ENCODE measurements at regions not wholly inside any gene's neighbourhood (a gene's known extent, or its start where the extent isn't known, plus 50 kb on each side); places are given as distances from the start of the nearest gene placed in this dataset.

- no peaks in the 10 kb centered on the region for H3K9me3 ChIP-seq (ENCODE audit: low read depth)
- TF ChIP-seq EZH2 (IDR thresholded peaks at IDR 0.05; ENCODE audit: borderline replicate concordance), result no peak
- no peak for TF ChIP-seq CTCF (IDR thresholded peaks at IDR 0.05; ENCODE audit: poor library complexity)
- no peak for TF ChIP-seq EZH2phosphoT487 (IDR thresholded peaks at IDR 0.05; ENCODE audit: low read depth, severe bottlenecking, unreplicated experiment)
- no peak overlapping the region for H2AFZ ChIP-seq
- no peak overlapping the region for H3K4me2 ChIP-seq
- no peaks in the 10 kb centered on the region for H3K79me2 ChIP-seq
- H3K9me2 ChIP-seq (replicated peaks; ENCODE audit: insufficient read depth), result no peaks in the 10 kb centered on the region
- no peaks in the 10 kb centered on the region for H3K36me3 ChIP-seq (replicated peaks; ENCODE audit: insufficient read depth, low read depth)
- no peaks in the 10 kb centered on the region for H3K27me3 ChIP-seq
- DNase-seq (ENCODE audit: low spot score), result no peak
- 97% methylated on average over 1 of the region's 1 CpG for WGBS (ENCODE audit: low lambda C conversion rate, missing lambda C conversion rate)
- H3K4me3 ChIP-seq, result no peak overlapping the region
- no peaks in the 10 kb centered on the region for H3K4me1 ChIP-seq (ENCODE audit: insufficient read depth)
- H4K20me1 ChIP-seq (ENCODE audit: insufficient read depth, poor library complexity, severe bottlenecking), result no peaks in the 10 kb centered on the region
- no peak overlapping the region for H3K27ac ChIP-seq
These were observed 293.8 kb upstream of the FBXL7 start for GRCh38 chr5:15206133-15206532.

- TF ChIP-seq CTCF (IDR thresholded peaks at IDR 0.05; ENCODE audit: poor library complexity), result no peak
- TF ChIP-seq EZH2phosphoT487 (IDR thresholded peaks at IDR 0.05; ENCODE audit: low read depth, severe bottlenecking, unreplicated experiment), result no peak
- no peak for TF ChIP-seq EZH2 (IDR thresholded peaks at IDR 0.05; ENCODE audit: borderline replicate concordance)
- WGBS (ENCODE audit: low lambda C conversion rate, missing lambda C conversion rate), result 94% methylated on average over 1 of the region's 1 CpG
- no peaks in the 10 kb centered on the region for H3K9me3 ChIP-seq (ENCODE audit: low read depth)
- H3K27ac ChIP-seq, result no peak overlapping the region
- DNase-seq (ENCODE audit: low spot score), result no peak
- H3K9me2 ChIP-seq (replicated peaks; ENCODE audit: insufficient read depth), result no peaks in the 10 kb centered on the region
- H3K4me1 ChIP-seq (ENCODE audit: insufficient read depth), result no peaks in the 10 kb centered on the region
- no peaks in the 10 kb centered on the region for H4K20me1 ChIP-seq (ENCODE audit: insufficient read depth, poor library complexity, severe bottlenecking)
- no peak overlapping the region for H2AFZ ChIP-seq
- no peaks in the 10 kb centered on the region for H3K79me2 ChIP-seq
- no peak overlapping the region for H3K4me2 ChIP-seq
- no peaks in the 10 kb centered on the region for H3K36me3 ChIP-seq (replicated peaks; ENCODE audit: insufficient read depth, low read depth)
- no peak overlapping the region for H3K4me3 ChIP-seq
- H3K27me3 ChIP-seq, result no peaks in the 10 kb centered on the region
These were observed 296.6 kb upstream of the FBXL7 start for GRCh38 chr5:15203376-15203775.

- no peaks in the 10 kb centered on the region for H3K9me2 ChIP-seq (replicated peaks; ENCODE audit: insufficient read depth)
- H3K27me3 ChIP-seq, result no peaks in the 10 kb centered on the region
- no peak overlapping the region for H3K27ac ChIP-seq
- no peaks in the 10 kb centered on the region for H3K4me1 ChIP-seq (ENCODE audit: insufficient read depth)
- no peaks in the 10 kb centered on the region for H3K9me3 ChIP-seq (ENCODE audit: low read depth)
- H3K36me3 ChIP-seq (replicated peaks; ENCODE audit: insufficient read depth, low read depth), result no peaks in the 10 kb centered on the region
- no peaks in the 10 kb centered on the region for H3K79me2 ChIP-seq
- H4K20me1 ChIP-seq (ENCODE audit: insufficient read depth, poor library complexity, severe bottlenecking), result no peaks in the 10 kb centered on the region
- TF ChIP-seq CTCF (IDR thresholded peaks at IDR 0.05; ENCODE audit: poor library complexity), result no peak
- TF ChIP-seq EZH2phosphoT487 (IDR thresholded peaks at IDR 0.05; ENCODE audit: low read depth, severe bottlenecking, unreplicated experiment), result no peak
- TF ChIP-seq EZH2 (IDR thresholded peaks at IDR 0.05; ENCODE audit: borderline replicate concordance), result no peak
- H2AFZ ChIP-seq, result no peak overlapping the region
- H3K4me3 ChIP-seq, result no peak overlapping the region
- DNase-seq (ENCODE audit: low spot score), result no peak
- WGBS (ENCODE audit: low lambda C conversion rate, missing lambda C conversion rate), result 70% methylated on average over 2 of the region's 2 CpGs
- no peak overlapping the region for H3K4me2 ChIP-seq
These were observed 309.0 kb upstream of the FBXL7 start for GRCh38 chr5:15191012-15191411.

GRCh38 chr5:15183520-15183919 is 311.9 kb upstream of the ANKH start:
- TF ChIP-seq CTCF (IDR thresholded peaks at IDR 0.05; ENCODE audit: poor library complexity) (peak; percentile 29), EZH2 (IDR thresholded peaks at IDR 0.05; ENCODE audit: borderline replicate concordance) (no peak)
- Histone ChIP-seq H3K27ac (no peak overlapping the region), H3K9me2 (replicated peaks; ENCODE audit: insufficient read depth) (no peaks in the 10 kb centered on the region), H2AFZ (no peak overlapping the region), H3K9me3 (ENCODE audit: low read depth) (no peaks in the 10 kb centered on the region), H3K79me2 (no peaks in the 10 kb centered on the region), H4K20me1 (ENCODE audit: insufficient read depth, poor library complexity, severe bottlenecking) (no peaks in the 10 kb centered on the region), H3K4me1 (ENCODE audit: insufficient read depth) (no peaks in the 10 kb centered on the region), H3K4me3 (no peak overlapping the region), H3K36me3 (replicated peaks; ENCODE audit: insufficient read depth, low read depth) (no peaks in the 10 kb centered on the region), H3K4me2 (no peak overlapping the region), H3K27me3 (no peaks in the 10 kb centered on the region)
- DNase-seq (ENCODE audit: low spot score), result no peak
- WGBS (ENCODE audit: low lambda C conversion rate, missing lambda C conversion rate), result 84% methylated on average over 1 of the region's 1 CpG
